Kidney epithelial cell (primary cell): ENCODE measurements at regions not wholly inside any gene's neighbourhood (a gene's known extent, or its start where the extent isn't known, plus 50 kb on each side); places are given as distances from the start of the nearest gene placed in this dataset.

ENCODE experiments used
- DNase-seq: peaks from one replicate; pipeline ENCODE4 v3.0.0-alpha.2; 2010; ENCODE audit warnings: low read depth
- H3K27me3 ChIP-seq: 2 replicates; pipeline ENCODE4 v1.6.0; 2011; ENCODE audit warnings: low read length; ENCODE audit not compliant: control insufficient read depth, insufficient read depth
- H3K36me3 ChIP-seq: 2 replicates; pipeline ENCODE4 v1.5.1; 2011; ENCODE audit warnings: low read length; ENCODE audit not compliant: control insufficient read depth, insufficient read depth
- H3K4me3 ChIP-seq: 2 replicates; pipeline ENCODE4 v1.5.1; 2011; ENCODE audit warnings: low read depth, mild to moderate bottlenecking, control low read depth, low read length
- CTCF ChIP-seq: IDR thresholded peaks from 2 replicates; pipeline ENCODE4 v1.5.1; 2011; ENCODE audit warnings: mild to moderate bottlenecking, moderate library complexity, low read length, control low read depth, inconsistent platforms; ENCODE audit not compliant: insufficient read depth, poor library complexity, severe bottlenecking

GRCh38 chr6:41483943-41484342 lies 62.2 kb upstream of the FOXP4 start:
- no peak for TF ChIP-seq CTCF
- H3K36me3 ChIP-seq = no peaks in the 10 kb centered on the region
- no peak overlapping the region for H3K4me3 ChIP-seq
- peaks cover 2% of the 10 kb centered on the region for H3K27me3 ChIP-seq
- DNase-seq = no peak

DNA sequence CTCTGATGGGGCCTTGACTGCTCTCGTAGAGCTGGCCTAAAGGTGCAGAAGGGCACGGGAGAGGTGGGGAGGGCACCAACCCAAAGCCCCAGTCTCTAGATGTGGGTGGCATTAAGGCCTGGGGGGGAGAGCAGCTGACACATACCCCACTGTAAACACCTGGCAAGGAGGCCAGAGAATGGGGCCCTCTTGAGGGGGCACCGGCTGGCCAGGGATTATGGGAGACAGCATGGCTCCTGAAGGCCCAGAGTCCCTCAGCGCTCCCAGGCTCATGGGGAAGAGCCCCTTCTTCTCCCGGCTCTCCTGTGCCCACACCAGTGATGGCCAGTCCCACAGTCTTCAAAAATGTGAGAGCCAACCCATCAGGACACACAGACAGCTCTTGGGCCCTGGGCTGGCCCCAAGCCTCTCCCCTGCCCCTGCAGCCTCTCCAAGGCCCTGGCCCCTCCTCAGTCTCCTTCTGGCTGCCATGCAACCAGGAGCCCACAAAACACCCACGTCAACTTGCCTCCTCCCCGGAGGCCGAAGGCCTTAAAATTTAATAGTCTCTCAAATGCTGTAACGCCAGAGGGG lies 58.2 kb upstream of the FOXP4 start:
- no peak overlapping the region for H3K4me3 ChIP-seq
- peaks cover 2% of the 10 kb centered on the region for H3K27me3 ChIP-seq
- no peak for DNase-seq
- no peaks in the 10 kb centered on the region for H3K36me3 ChIP-seq
- no peak for TF ChIP-seq CTCF

DNA sequence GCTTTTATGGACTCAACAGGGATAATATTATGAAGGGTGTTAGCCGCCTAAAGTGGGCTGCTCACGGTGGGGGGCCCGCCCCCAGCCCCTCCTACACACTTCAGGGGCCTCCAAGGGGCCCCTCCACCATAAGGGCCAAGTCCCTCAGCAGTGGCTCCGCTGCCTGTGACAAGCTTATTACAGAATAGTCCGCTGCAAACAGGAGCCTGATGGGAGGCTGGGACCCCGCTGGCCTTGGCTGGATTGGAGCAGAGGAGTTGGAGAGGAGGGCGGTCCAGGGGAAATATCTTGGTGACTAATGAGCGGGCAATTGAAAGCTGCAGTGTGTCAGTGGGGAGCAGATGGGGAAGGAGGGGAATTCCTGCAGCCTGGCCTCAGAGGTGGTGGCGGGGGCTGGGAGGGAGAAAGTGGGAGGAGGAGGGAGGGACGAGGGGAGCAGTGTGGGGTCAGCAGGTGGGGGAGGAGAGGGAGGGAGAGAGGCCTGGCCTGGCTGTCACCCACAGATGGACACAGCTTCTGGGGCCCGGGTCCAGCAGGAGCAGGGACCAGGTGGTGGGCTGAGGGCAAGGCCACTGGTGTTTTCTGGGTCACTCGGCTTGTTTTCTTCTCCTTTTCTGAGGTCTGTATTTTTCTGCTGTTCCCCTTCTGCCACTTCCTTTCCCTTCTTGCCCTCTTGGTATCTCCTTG lies 57.6 kb upstream of the FOXP4 start:
- H3K4me3 ChIP-seq = no peak overlapping the region
- peak; percentile 65 for DNase-seq
- TF ChIP-seq CTCF = no peak

GRCh38 chr6:41489120-41489851 lies 56.9 kb upstream of the FOXP4 start:
- H3K27me3 ChIP-seq = peaks cover 5% of the 10 kb centered on the region
- no peak for DNase-seq
- H3K4me3 ChIP-seq = no peak overlapping the region
- no peaks in the 10 kb centered on the region for H3K36me3 ChIP-seq
- TF ChIP-seq CTCF = no peak

More for the DNA sequence above, 57.6 kb upstream of the FOXP4 start:
- Histone ChIP-seq H3K27me3 (peaks cover 2% of the 10 kb centered on the region), H3K36me3 (no peaks in the 10 kb centered on the region)

GRCh38 chr6:41492261-41492891 lies 53.8 kb upstream of the FOXP4 start:
- DNase-seq = no peak
- no peak overlapping the region for H3K4me3 ChIP-seq
- peaks cover 7% of the 10 kb centered on the region for H3K27me3 ChIP-seq
- no peaks in the 10 kb centered on the region for H3K36me3 ChIP-seq
- TF ChIP-seq CTCF = no peak
